MCF 10A (cell line): ENCODE measurements at regions not wholly inside any gene's neighbourhood (a gene's known extent, or its start where the extent isn't known, plus 50 kb on each side); places are given as distances from the start of the nearest gene placed in this dataset.

Experiments used
- BruUV-seq: library from RNA; stranded (reverse); fragments of 400-500 nt; replicated peaks from 2 replicates; lab custom pipeline; 2021; lab: Mats Ljungman, UMichigan
- CTCF ChIA-PET: fragments of 300-600 bp; sonication (Branson Sonifier 250); formaldehyde crosslinking; extraction: SDS; loops from one replicate; lab custom pipeline; 2021; ENCODE audit warnings: antibody characterized with exemption, inconsistent platforms; lab: Yijun Ruan, JAX
- POLR2A ChIA-PET: fragments of 300-600, 350-650 bp; sonication (Branson Sonifier 250); formaldehyde crosslinking; extraction: SDS; loops from one replicate; lab custom pipeline; 2020; ENCODE audit warnings: antibody characterized with exemption, inconsistent platforms; lab: Yijun Ruan, JAX
- DNase-seq: peaks from one replicate; pipeline ENCODE4 v3.0.0-alpha.2; 2018; ENCODE audit not compliant: unreplicated experiment
- H3K27ac Mint-ChIP-seq: one replicate; pipeline ENCODE4 v1.8.0; 2022; ENCODE audit warnings: mild to moderate bottlenecking, low read depth, mixed read lengths; ENCODE audit not compliant: unreplicated experiment
- H3K27me3 Mint-ChIP-seq: one replicate; pipeline ENCODE4 v1.8.0; 2022; ENCODE audit warnings: mixed read lengths; ENCODE audit not compliant: insufficient read depth, unreplicated experiment
- H3K36me3 Mint-ChIP-seq: one replicate; pipeline ENCODE4 v1.8.0; 2022; ENCODE audit warnings: mild to moderate bottlenecking, moderate library complexity, mixed read lengths; ENCODE audit not compliant: insufficient read depth, unreplicated experiment
- H3K4me1 Mint-ChIP-seq: one replicate; pipeline ENCODE4 v1.8.0; 2022; ENCODE audit warnings: mixed read lengths; ENCODE audit not compliant: insufficient read depth, unreplicated experiment
- H3K4me3 Mint-ChIP-seq: one replicate; pipeline ENCODE4 v1.8.0; 2022; ENCODE audit warnings: mild to moderate bottlenecking, moderate library complexity, mixed read lengths; ENCODE audit not compliant: unreplicated experiment
- H3K9me3 Mint-ChIP-seq: one replicate; pipeline ENCODE4 v1.8.0; 2022; ENCODE audit warnings: mixed read lengths; ENCODE audit not compliant: unreplicated experiment
- CTCF ChIP-seq: fragments of 200-600 bp; IDR thresholded peaks from one replicate; pipeline ENCODE4 v1.8.0; 2022; ENCODE audit warnings: antibody characterized with exemption, mild to moderate bottlenecking; ENCODE audit not compliant: unreplicated experiment
- intact Hi-C: fragments of 100-400 bp; cut with micrococcal nuclease; formaldehyde crosslinking; loops from 2 replicates; pipeline ENCODE4 v1.14.1; 2022

- Mint-ChIP-seq H3K27ac (peak overlapping the region; percentile 68), H3K27me3 (no peaks in the 10 kb centered on the region), H3K4me1 (peaks cover 17% of the 10 kb centered on the region), H3K36me3 (peaks cover 7% of the 10 kb centered on the region), H3K4me3 (no peak overlapping the region), H3K9me3 (peaks cover 12% of the 10 kb centered on the region)
- POLR2A ChIA-PET, result interaction anchor here (0.7 kb wide), 1 partner anchor 38 kb away, joined by 3 read pairs; no protein-coding TSS in a partner anchor
- peak; percentile 37 for DNase-seq
- no TSS peak for BruUV-seq
- CTCF ChIA-PET, result no interaction called here
- intact Hi-C loops, result no loop called here
- TF ChIP-seq CTCF, result no peak
Measured at GRCh38 chr17:79231766-79232287, 157.2 kb downstream of the ENGASE start.

DNA sequence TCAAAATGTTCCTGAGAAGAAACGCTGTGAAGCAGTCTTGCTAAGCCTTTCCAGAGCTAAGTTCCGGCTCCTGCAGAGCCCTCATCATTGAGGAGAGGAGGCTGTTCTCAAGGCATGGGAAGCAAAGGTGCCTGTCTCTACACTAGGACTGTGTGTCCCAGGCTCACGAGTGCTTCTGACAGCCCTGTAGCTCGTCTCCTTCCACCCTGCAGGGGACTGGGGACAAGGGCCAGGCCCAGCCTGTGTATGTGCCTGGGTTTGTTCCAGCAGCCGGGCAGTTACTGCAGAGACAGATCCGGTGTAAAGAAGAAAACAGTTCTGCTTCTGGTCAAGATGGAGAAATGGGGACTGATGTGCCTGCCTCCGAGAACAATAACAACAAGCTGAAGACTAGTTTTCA lies 156.0 kb downstream of the ENGASE start:
- H3K27me3 Mint-ChIP-seq, result no peaks in the 10 kb centered on the region
- intact Hi-C loops, result no loop called here
- H3K4me3 Mint-ChIP-seq, result no peak overlapping the region
- H3K36me3 Mint-ChIP-seq, result peaks cover 7% of the 10 kb centered on the region
- peaks cover 17% of the 10 kb centered on the region for H3K4me1 Mint-ChIP-seq
- no peak overlapping the region for H3K27ac Mint-ChIP-seq
- H3K9me3 Mint-ChIP-seq, result peaks cover 12% of the 10 kb centered on the region
- BruUV-seq, result no TSS peak
- no peak for TF ChIP-seq CTCF
- ChIA-PET POLR2A (interaction anchor here (1.2 kb wide), 1 partner anchor 22 kb away, joined by 5 read pairs; no protein-coding TSS in a partner anchor), CTCF (interaction anchor here (0.6 to 0.8 kb wide), 2 partner anchors 10 to 1049 kb away, joined by 3 to 4 read pairs; no protein-coding TSS in a partner anchor)
- no peak for DNase-seq

DNA sequence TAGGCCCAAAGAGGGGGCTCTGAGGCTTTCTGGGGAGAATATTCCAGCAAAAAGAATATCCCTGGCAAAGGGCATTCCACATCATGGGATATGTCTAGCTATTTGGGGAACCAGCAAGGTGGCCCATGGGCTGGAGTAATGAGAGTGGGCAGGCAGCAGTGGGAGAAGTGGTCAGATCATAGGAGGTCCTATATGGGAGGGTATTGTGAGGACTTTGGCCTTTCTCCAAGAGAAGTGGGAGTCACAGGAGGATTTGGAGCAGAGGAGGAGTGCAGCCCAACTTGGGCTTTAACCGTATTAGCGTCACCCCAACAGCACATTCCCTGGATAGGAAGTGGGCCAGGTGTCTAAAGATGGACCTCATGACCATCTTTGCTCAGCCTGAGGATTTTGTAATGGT lies 151.4 kb downstream of the ENGASE start:
- DNase-seq, result no peak
- ChIA-PET CTCF (no interaction called here), POLR2A (interaction anchor here (0.5 to 0.8 kb wide), 3 partner anchors 28 to 348 kb away, joined by 3 read pairs; no protein-coding TSS in a partner anchor)
- H3K36me3 Mint-ChIP-seq, result no peaks in the 10 kb centered on the region
- H3K4me3 Mint-ChIP-seq, result no peak overlapping the region
- peaks cover 15% of the 10 kb centered on the region for H3K27me3 Mint-ChIP-seq
- no peak for TF ChIP-seq CTCF
- peak overlapping the region; percentile 83 for H3K27ac Mint-ChIP-seq
- intact Hi-C loops, result no loop called here
- H3K4me1 Mint-ChIP-seq, result peaks cover 11% of the 10 kb centered on the region
- H3K9me3 Mint-ChIP-seq, result no peaks in the 10 kb centered on the region
- BruUV-seq, result no TSS peak

DNA sequence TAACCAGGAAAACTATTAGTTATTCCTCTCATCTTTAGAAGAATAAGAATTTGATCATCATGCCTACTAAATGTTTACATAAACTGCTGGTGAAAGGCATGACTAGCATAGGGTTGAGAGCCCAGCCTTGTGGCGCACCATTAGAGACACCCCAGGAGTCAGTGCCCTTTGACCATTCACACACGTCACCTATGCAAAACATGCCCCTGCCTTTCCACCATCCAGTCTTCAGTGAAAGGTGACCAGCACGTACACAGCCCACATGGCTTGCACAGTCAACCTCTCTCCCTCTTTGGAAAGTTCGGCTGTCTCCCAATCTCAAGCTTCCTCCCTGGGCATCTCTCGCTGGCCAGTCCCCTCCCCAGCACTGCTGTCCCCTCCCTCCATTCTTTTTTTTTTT lies 150.3 kb downstream of the ENGASE start:
- no peak for DNase-seq
- ChIA-PET CTCF (no interaction called here), POLR2A (no interaction called here)
- Mint-ChIP-seq H3K27ac (no peak overlapping the region), H3K36me3 (no peaks in the 10 kb centered on the region), H3K9me3 (no peaks in the 10 kb centered on the region), H3K4me3 (no peak overlapping the region), H3K27me3 (peaks cover 26% of the 10 kb centered on the region), H3K4me1 (peaks cover 17% of the 10 kb centered on the region)
- TF ChIP-seq CTCF, result no peak
- intact Hi-C loops, result no loop called here
- BruUV-seq, result no TSS peak
